ENCODE measurements at regions not wholly inside any gene's neighbourhood (a gene's known extent, or its start where the extent isn't known, plus 50 kb on each side); places are given as distances from the start of the nearest gene placed in this dataset.
A peak's percentile ranks its signal among the peaks of the same experiment; 100 is the strongest.

GRCh38 chr14:34059037-34059924 is 108.4 kb upstream of the EGLN3 start:
- Mint-ChIP-seq H3K27me3 (ENCODE audit: unreplicated experiment) (peaks cover 2% of the 10 kb centered on the region), H3K4me1 (ENCODE audit: unreplicated experiment) (peaks cover 16% of the 10 kb centered on the region), H3K27ac (ENCODE audit: unreplicated experiment) (peak overlapping the region; percentile 56), H3K9me3 (ENCODE audit: unreplicated experiment) (no peaks in the 10 kb centered on the region), H3K36me3 (ENCODE audit: unreplicated experiment) (no peaks in the 10 kb centered on the region), H3K4me3 (ENCODE audit: unreplicated experiment) (peak overlapping the region; percentile 70)
- peak; percentile 54 for DNase-seq (ENCODE audit: extremely low spot score, unreplicated experiment)
- TF ChIP-seq CTCF (IDR thresholded peaks at IDR 0.05), result no peak

- no peak for TF ChIP-seq CTCF (IDR thresholded peaks at IDR 0.05)
- DNase-seq (ENCODE audit: extremely low spot score, unreplicated experiment), result no peak
- no peaks in the 10 kb centered on the region for H3K9me3 Mint-ChIP-seq (ENCODE audit: unreplicated experiment)
- H3K27me3 Mint-ChIP-seq (ENCODE audit: unreplicated experiment), result peaks cover 2% of the 10 kb centered on the region
- H3K4me3 Mint-ChIP-seq (ENCODE audit: unreplicated experiment), result no peak overlapping the region
- H3K27ac Mint-ChIP-seq (ENCODE audit: unreplicated experiment), result no peak overlapping the region
- peaks cover 16% of the 10 kb centered on the region for H3K4me1 Mint-ChIP-seq (ENCODE audit: unreplicated experiment)
- no peaks in the 10 kb centered on the region for H3K36me3 Mint-ChIP-seq (ENCODE audit: unreplicated experiment)
These were observed 107.6 kb upstream of the EGLN3 start for GRCh38 chr14:34058510-34058909.

- no peak for DNase-seq (ENCODE audit: extremely low spot score, unreplicated experiment)
- no peak for TF ChIP-seq CTCF (IDR thresholded peaks at IDR 0.05)
- H3K27me3 Mint-ChIP-seq (ENCODE audit: unreplicated experiment), result no peaks in the 10 kb centered on the region
- H3K4me3 Mint-ChIP-seq (ENCODE audit: unreplicated experiment), result no peak overlapping the region
- peaks cover 16% of the 10 kb centered on the region for H3K4me1 Mint-ChIP-seq (ENCODE audit: unreplicated experiment)
- H3K27ac Mint-ChIP-seq (ENCODE audit: unreplicated experiment), result no peak overlapping the region
- H3K36me3 Mint-ChIP-seq (ENCODE audit: unreplicated experiment), result no peaks in the 10 kb centered on the region
- no peaks in the 10 kb centered on the region for H3K9me3 Mint-ChIP-seq (ENCODE audit: unreplicated experiment)
These were observed 105.2 kb upstream of the EGLN3 start for GRCh38 chr14:34056046-34056445.

- Mint-ChIP-seq H3K27me3 (ENCODE audit: unreplicated experiment) (no peaks in the 10 kb centered on the region), H3K27ac (ENCODE audit: unreplicated experiment) (no peak overlapping the region), H3K36me3 (ENCODE audit: unreplicated experiment) (no peaks in the 10 kb centered on the region), H3K9me3 (ENCODE audit: unreplicated experiment) (no peaks in the 10 kb centered on the region), H3K4me3 (ENCODE audit: unreplicated experiment) (no peak overlapping the region), H3K4me1 (ENCODE audit: unreplicated experiment) (peaks cover 13% of the 10 kb centered on the region)
- DNase-seq (ENCODE audit: extremely low spot score, unreplicated experiment), result peak; percentile 6
- TF ChIP-seq CTCF (IDR thresholded peaks at IDR 0.05), result no peak
These were observed 104.5 kb upstream of the EGLN3 start for GRCh38 chr14:34055157-34055950.

GRCh38 chr14:34053666-34054065 is 102.8 kb upstream of the EGLN3 start:
- Mint-ChIP-seq H3K4me1 (ENCODE audit: unreplicated experiment) (peaks cover 9% of the 10 kb centered on the region), H3K4me3 (ENCODE audit: unreplicated experiment) (no peak overlapping the region), H3K36me3 (ENCODE audit: unreplicated experiment) (no peaks in the 10 kb centered on the region), H3K9me3 (ENCODE audit: unreplicated experiment) (no peaks in the 10 kb centered on the region), H3K27me3 (ENCODE audit: unreplicated experiment) (no peaks in the 10 kb centered on the region), H3K27ac (ENCODE audit: unreplicated experiment) (no peak overlapping the region)
- TF ChIP-seq CTCF (IDR thresholded peaks at IDR 0.05), result no peak
- peak; percentile 57 for DNase-seq (ENCODE audit: extremely low spot score, unreplicated experiment)
